CD14-positive monocyte (primary cell): ENCODE measurements at regions not wholly inside any gene's neighbourhood (a gene's known extent, or its start where the extent isn't known, plus 50 kb on each side); places are given as distances from the start of the nearest gene placed in this dataset.

Experiments used
- DNase-seq, 3 donors: peaks; one replicate each; pipeline ENCODE4 v3.0.0-alpha.2; 2011 to 2022
- H2AFZ ChIP-seq: 2 replicates; pipeline ENCODE4 v1.6.0; 2012; ENCODE audit warnings: mild to moderate bottlenecking, low read depth, low read length, inconsistent platforms; ENCODE audit not compliant: insufficient read depth, poor library complexity, severe bottlenecking
- H3K27ac ChIP-seq, 2 donors: 1 replicate in 1 of 2; 2 replicates in 1 of 2; pipeline ENCODE4 v1.5.1; 2012 to 2013; ENCODE audit warnings: low read length in 2 of 2, control low read depth in 1 of 2, inconsistent platforms in 1 of 2, low read depth in 1 of 2, mild to moderate bottlenecking in 1 of 2
- H3K27me3 ChIP-seq, 2 donors: one replicate each; pipeline versions ENCODE4 v1.6.0 to v1.6.1; 2011 to 2013; ENCODE audit warnings: low read length in 2 of 2; ENCODE audit not compliant: control insufficient read depth in 2 of 2, insufficient read depth in 2 of 2
- H3K36me3 ChIP-seq, 2 donors: replicated peaks in 1 of 2; 1 replicate in 1 of 2; 2 replicates in 1 of 2; pipeline versions ENCODE4 v1.5.1 to v1.6.1; 2012 to 2013; ENCODE audit warnings: low read length in 2 of 2, control low read depth in 1 of 2, inconsistent platforms in 1 of 2, mild to moderate bottlenecking in 1 of 2; ENCODE audit not compliant: insufficient read depth in 2 of 2, control insufficient read depth in 1 of 2
- H3K4me1 ChIP-seq, 2 donors: 1 replicate in 1 of 2; 2 replicates in 1 of 2; pipeline versions ENCODE4 v1.5.1 to v1.6.1; 2012 to 2013; ENCODE audit warnings: low read length in 2 of 2, control low read depth in 1 of 2, inconsistent platforms in 1 of 2, mild to moderate bottlenecking in 1 of 2, moderate library complexity in 1 of 2; ENCODE audit not compliant: insufficient read depth in 2 of 2, control insufficient read depth in 1 of 2
- H3K4me2 ChIP-seq: replicated peaks from 2 replicates; pipeline ENCODE3; 2012; ENCODE audit warnings: low read length, moderate library complexity, mild to moderate bottlenecking; ENCODE audit not compliant: poor library complexity, severe bottlenecking; ENCODE audit errors: extremely low read depth
- H3K4me3 ChIP-seq, 3 experiments: fragments of 200-600 bp in 1 of 3; sonication (generic) in 1 of 3; replicated peaks in 1 of 3; 1 replicate in 2 of 3; 2 replicates in 1 of 3; pipeline ENCODE4 v1.5.1; 2011 to 2013; ENCODE audit warnings: low read length in 3 of 3, mild to moderate bottlenecking in 3 of 3, control low read depth in 2 of 3, low read depth in 2 of 3, inconsistent platforms in 1 of 3, moderate library complexity in 1 of 3
- H3K79me2 ChIP-seq: 2 replicates; pipeline ENCODE4 v1.6.0; 2012; ENCODE audit warnings: mild to moderate bottlenecking, control low read depth, inconsistent platforms, low read length, moderate library complexity; ENCODE audit not compliant: insufficient read depth
- H3K9ac ChIP-seq: 2 replicates; pipeline ENCODE4 v1.6.0; 2017; ENCODE audit warnings: low read length, mild to moderate bottlenecking; ENCODE audit not compliant: insufficient read depth, poor library complexity, severe bottlenecking
- H3K9me3 ChIP-seq, 2 donors: replicated peaks in 1 of 2; 1 replicate in 1 of 2; 2 replicates in 1 of 2; pipeline versions ENCODE4 v1.5.1 to v1.6.1; 2012 to 2013; ENCODE audit warnings: low read length in 2 of 2, control low read depth in 1 of 2; ENCODE audit not compliant: control insufficient read depth in 1 of 2, insufficient read depth in 1 of 2
- H4K20me1 ChIP-seq: 2 replicates; pipeline ENCODE4 v1.6.0; 2012; ENCODE audit warnings: mild to moderate bottlenecking, low read length, control low read depth, moderate library complexity; ENCODE audit not compliant: insufficient read depth
- H3K27ac Mint-ChIP-seq, 7 donors: one replicate each; pipeline ENCODE4 v1.8.0; 2020; ENCODE audit warnings: mild to moderate bottlenecking in 7 of 7, mixed read lengths in 7 of 7, moderate library complexity in 6 of 7, inconsistent platforms in 2 of 7
- H3K27me3 Mint-ChIP-seq, 3 donors: one replicate each; pipeline ENCODE4 v1.8.0; 2021 to 2022; ENCODE audit warnings: low read depth in 3 of 3, mild to moderate bottlenecking in 3 of 3, mixed read lengths in 3 of 3, moderate library complexity in 3 of 3, inconsistent platforms in 1 of 3
- H3K36me3 Mint-ChIP-seq, 2 donors: one replicate each; pipeline ENCODE4 v1.8.0; 2020; ENCODE audit warnings: mixed read lengths in 2 of 2, inconsistent platforms in 1 of 2, mild to moderate bottlenecking in 1 of 2
- H3K4me1 Mint-ChIP-seq: one replicate; pipeline ENCODE4 v1.8.0; 2020; ENCODE audit warnings: mild to moderate bottlenecking, mixed read lengths
- H3K4me3 Mint-ChIP-seq, 2 donors: one replicate each; pipeline ENCODE4 v1.8.0; 2020; ENCODE audit warnings: mild to moderate bottlenecking in 2 of 2, mixed read lengths in 2 of 2, moderate library complexity in 1 of 2
- H3K9me3 Mint-ChIP-seq, 7 donors: one replicate each; pipeline ENCODE4 v1.8.0; 2020 to 2022; ENCODE audit warnings: mixed read lengths in 7 of 7, mild to moderate bottlenecking in 6 of 7, moderate library complexity in 6 of 7, inconsistent platforms in 2 of 7
- CTCF ChIP-seq: fragments of 200-600 bp; IDR thresholded peaks from one replicate; pipeline ENCODE4 v1.8.0; 2022; ENCODE audit warnings: antibody characterized with exemption, mild to moderate bottlenecking
- WGBS: methylation state at CpG from one replicate; pipeline ENCODE4 v1.1.5; 2013; ENCODE audit warnings: missing lambda C conversion rate; ENCODE audit not compliant: insufficient coverage; 5-methylcytosine and 5-hydroxymethylcytosine counted together
- intact Hi-C, 2 donors: fragments of 100-400 bp; cut with micrococcal nuclease; formaldehyde crosslinking; loops; one replicate each; pipeline versions ENCODE4 v1.15.0 to v1.15.1; 2023

- intact Hi-C loops = no loop called here
- no peaks in the 10 kb centered on the region for H3K4me1 ChIP-seq
- no peak overlapping the region for H3K4me3 ChIP-seq
- 100% methylated on average over 2 of the region's 3 CpGs for WGBS
- no peaks in the 10 kb centered on the region for H3K9me3 ChIP-seq
- TF ChIP-seq CTCF = no peak
- no peaks in the 10 kb centered on the region for H3K27me3 ChIP-seq
- H4K20me1 ChIP-seq = no peaks in the 10 kb centered on the region
- H3K36me3 ChIP-seq = no peaks in the 10 kb centered on the region
- H3K4me3 Mint-ChIP-seq = no peak overlapping the region
- H3K4me2 ChIP-seq = no peak overlapping the region
- H2AFZ ChIP-seq = no peak overlapping the region
- H3K9me3 Mint-ChIP-seq = peaks cover 0 to 5% (median 1%) of the 10 kb centered on the region in 7 donors
- H3K4me1 Mint-ChIP-seq = no peaks in the 10 kb centered on the region
- H3K27ac Mint-ChIP-seq = no peak overlapping the region
- no peak for DNase-seq
- H3K27ac ChIP-seq = no peak overlapping the region
- peaks cover 0 to 2% (median 2%) of the 10 kb centered on the region in 3 donors for H3K27me3 Mint-ChIP-seq
- H3K9ac ChIP-seq = no peak overlapping the region
- H3K36me3 Mint-ChIP-seq = no peaks in the 10 kb centered on the region
- no peaks in the 10 kb centered on the region for H3K79me2 ChIP-seq
Measured at GRCh38 chr12:75840994-75841355, 190.6 kb downstream of the PHLDA1 start.

GRCh38 chr12:75838309-75838708 is 193.3 kb downstream of the PHLDA1 start:
- Mint-ChIP-seq H3K4me3 (no peak overlapping the region), H3K4me1 (no peaks in the 10 kb centered on the region), H3K27me3 (peaks cover 0 to 3% (median 2%) of the 10 kb centered on the region in 3 donors), H3K9me3 (peaks cover 0 to 5% (median 1%) of the 10 kb centered on the region in 7 donors), H3K27ac (no peak overlapping the region), H3K36me3 (no peaks in the 10 kb centered on the region)
- DNase-seq = no peak
- no peak overlapping the region for H3K9ac ChIP-seq
- no peaks in the 10 kb centered on the region for H3K79me2 ChIP-seq
- no peak overlapping the region for H3K4me2 ChIP-seq
- no peaks in the 10 kb centered on the region for H3K9me3 ChIP-seq
- no peaks in the 10 kb centered on the region for H3K36me3 ChIP-seq
- H3K27me3 ChIP-seq = no peaks in the 10 kb centered on the region
- intact Hi-C loops = no loop called here
- H4K20me1 ChIP-seq = no peaks in the 10 kb centered on the region
- no peak overlapping the region for H2AFZ ChIP-seq
- WGBS = no CpG with 5 or more reads among the region's 3 CpGs
- TF ChIP-seq CTCF = no peak
- H3K4me1 ChIP-seq = no peaks in the 10 kb centered on the region
- H3K4me3 ChIP-seq = no peak overlapping the region
- no peak overlapping the region for H3K27ac ChIP-seq
